ENCODE measurements at regions not wholly inside any gene's neighbourhood (a gene's known extent, or its start where the extent isn't known, plus 50 kb on each side); places are given as distances from the start of the nearest gene placed in this dataset.
"Not testable (repeated sequence)": the region's sequence is repeated elsewhere in the genome, so short reads cannot be mapped to it uniquely, and the experiment has no call there.

DNA sequence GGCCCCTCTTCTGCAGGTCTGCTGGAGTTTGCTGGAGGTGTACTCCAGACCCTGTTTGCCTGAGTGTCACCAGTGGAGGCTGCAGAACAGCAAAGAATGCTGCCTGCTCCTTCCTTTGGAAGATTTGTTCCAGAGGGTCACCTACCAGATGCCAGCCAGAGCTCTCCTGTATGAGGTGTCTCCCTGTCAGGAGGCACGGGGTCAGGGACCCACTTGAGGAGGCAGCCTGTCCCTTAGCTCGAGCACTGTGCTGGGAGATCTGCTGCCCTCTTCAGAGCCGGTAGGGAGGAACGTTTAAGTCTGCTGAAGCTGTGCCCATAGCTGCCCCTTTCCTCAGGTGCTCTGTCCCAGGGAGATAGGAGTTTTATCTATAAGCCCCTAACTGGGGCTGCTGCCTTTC lies 207.9 kb downstream of the FAT3 start:
- DNase-seq (ENCODE audit: low read depth): no peak

DNA sequence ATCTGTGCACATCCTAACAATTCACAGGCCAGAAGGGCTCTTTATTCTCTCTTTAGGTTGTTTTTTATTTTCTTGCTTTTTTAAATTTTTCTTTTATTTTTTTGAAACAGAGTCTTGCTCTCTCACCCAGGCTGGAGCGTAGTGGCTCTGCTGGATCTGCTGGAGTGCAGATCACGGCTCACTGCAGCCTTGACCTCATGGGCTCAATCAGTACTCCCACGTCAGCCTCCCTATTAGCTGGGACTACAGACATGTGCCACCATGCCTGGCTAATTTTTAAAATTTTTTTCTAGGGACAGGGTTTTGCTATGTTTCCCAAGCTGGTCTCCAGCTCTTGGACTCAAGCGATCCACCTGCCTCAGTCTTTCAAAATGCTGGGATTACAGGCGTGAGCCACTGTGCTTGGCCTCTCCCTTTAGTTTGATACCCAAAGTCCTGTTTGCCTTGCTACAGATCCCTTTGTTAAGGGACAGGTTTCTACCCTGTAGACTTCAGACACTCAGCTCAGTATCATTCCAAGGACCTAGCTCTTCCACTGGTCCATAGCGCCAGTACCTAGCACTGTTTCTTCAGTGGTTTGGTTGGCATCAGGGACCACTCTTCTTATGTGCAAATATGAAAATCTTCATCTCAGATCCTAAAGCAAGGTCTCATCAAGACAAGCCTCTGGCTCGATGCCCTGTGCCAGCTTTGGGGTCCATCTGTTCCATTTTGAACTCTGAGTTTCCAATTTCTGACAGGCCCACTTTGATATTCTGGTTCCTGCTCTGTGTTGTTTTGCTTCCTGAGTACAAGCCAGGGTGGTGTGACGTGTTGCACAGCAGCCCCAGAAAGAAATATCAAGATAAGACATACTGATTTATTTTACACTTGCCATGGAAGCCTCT lies 211.7 kb downstream of the FAT3 start:
- no peak for DNase-seq (ENCODE audit: low read depth)

DNA sequence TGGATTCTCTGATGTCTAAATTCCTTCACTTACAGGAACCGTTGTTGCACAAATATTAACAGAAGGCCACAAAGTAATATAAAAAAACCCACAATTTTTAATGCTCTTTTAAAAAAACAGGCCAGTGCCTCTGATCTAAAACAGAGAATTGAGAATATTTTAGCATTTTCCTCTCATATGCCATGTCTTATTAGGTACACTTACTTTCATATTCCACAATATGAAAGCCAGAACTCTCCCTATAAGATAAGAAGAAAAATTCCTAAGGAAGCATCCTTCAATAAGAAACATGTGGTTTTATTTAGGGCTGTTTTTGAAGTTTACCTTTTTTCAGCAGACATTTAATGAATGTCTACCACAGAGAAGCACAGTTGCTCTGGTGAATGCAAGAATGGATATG lies 214.5 kb downstream of the FAT3 start:
- no peak for DNase-seq (ENCODE audit: low read depth)

DNA sequence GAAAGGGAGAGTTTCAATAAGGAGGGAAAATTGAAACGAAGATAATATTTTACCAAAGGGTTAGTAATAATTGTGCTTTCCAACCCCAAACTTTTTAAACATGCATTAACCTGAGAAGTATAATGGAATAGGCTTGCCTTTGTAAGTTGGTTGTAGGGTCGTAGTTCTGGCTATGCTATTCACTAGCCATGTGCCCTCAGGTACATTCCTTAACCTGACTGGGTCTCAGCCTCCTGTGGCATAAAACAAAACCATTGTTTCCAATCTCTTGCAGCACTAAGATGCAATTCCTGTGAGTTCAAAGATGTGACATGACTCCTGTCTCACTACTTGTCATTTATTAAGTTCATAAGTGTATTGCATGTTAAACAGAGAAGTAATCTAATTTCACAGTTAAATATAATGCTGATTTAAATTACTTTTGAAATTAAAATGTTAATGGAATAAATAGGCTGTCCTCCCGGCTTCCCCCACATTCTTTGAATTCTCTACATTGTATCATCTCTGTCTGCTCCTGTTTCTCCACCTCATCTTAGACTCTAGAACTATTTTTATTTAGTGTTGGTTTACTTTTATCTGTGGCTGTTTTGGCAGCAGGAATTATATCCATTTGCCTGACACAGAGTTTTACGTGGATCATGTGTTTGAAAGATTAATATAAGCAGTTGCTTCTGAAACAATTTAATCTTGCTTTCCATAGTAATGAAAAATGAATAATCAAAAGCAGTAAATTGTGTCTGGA lies 216.3 kb downstream of the FAT3 start:
- no peak for DNase-seq (ENCODE audit: low read depth)

DNA sequence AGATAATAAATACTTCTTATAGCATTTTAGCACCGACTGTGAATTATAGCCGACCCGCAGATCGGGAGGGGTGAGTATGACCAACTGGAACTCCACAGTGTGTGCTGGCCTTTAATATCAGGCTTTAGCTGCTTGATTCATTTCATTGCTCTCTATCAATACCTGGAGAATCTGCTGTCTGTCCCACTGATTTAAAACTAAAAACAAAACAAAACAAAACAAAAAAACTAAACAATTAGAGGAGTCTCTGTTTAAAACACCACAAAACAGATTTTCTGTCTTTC lies 216.8 kb downstream of the FAT3 start:
- no peak for DNase-seq (ENCODE audit: low read depth)

DNA sequence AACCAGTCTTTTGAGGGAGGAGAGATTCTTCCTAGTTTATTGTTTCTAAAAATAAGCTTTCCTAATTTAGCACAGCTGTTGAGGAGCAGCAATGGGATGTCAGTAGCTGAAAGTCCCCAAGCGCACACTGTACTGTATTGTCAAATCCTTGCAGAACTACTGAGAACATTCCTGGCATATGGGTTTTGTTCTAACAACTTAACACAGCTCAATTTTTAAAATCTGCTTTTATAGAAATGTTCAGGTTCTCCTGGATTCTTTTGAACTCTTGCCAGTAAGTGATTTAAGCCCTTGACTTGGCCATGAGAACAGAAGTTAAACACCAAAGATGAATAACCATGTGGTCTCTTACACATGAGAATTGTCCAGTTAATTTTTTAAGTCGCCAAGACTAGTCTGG lies 218.6 kb downstream of the FAT3 start:
- DNase-seq (ENCODE audit: low read depth): no peak

DNA sequence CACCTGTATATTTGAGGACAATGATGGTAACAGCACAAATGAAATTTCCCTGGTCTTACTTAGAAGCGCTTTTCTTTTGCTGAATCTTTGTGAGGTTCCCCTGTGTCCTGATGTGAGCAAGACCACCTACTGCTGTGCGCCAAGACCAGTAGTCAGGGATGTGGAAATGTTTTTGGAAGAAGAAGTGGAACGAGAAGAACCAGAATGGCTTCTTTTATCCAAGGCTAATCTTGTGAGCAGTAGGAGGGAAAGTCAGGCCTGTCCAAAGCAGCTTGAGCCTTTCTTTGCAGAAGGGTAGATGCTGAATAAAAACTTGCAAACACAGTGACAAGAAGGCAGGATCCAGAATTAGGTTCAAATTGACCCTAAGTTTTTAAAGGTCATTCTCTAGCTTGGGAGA lies 223.0 kb downstream of the FAT3 start:
- no peak for DNase-seq (ENCODE audit: low read depth)

DNA sequence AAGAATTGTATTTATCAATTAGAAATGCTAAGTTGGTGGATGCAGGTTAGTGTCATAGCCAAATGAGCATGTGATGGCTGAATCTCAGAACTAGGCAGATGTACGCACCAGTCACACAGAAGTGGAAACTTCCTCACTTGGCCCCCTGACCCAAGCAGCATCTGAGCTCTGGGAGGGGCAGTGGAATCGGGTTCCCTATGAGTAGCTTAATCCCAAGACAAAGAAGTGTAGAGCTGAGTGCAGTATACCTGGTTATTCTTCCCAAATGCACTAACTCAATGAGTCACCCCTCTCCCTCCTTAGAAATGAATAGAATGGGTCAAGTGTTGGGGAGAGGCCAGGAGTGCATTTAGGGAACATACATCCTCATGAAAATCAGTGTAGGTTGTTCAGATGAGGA lies 224.6 kb downstream of the FAT3 start:
- DNase-seq (ENCODE audit: low read depth): no peak

DNA sequence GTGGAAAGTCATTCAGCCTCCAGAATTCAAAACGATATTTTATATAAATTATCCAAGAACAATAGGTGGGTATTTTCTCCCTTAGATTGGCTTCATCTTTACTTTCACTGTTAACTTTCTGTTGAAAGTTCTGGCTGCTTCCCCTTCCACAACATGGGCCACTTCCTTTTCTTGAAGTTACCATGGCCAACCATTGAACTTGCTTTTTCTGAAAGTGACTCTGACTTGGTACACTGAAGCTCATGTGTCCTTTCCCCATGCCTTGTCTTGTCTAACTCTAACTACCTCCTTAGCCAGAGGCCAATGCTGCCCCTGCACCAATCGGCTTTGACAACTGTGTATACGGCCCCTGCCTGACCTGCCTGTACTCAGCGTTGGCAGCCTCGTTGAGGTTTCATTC lies 225.2 kb downstream of the FAT3 start:
- no peak for DNase-seq (ENCODE audit: low read depth)

DNA sequence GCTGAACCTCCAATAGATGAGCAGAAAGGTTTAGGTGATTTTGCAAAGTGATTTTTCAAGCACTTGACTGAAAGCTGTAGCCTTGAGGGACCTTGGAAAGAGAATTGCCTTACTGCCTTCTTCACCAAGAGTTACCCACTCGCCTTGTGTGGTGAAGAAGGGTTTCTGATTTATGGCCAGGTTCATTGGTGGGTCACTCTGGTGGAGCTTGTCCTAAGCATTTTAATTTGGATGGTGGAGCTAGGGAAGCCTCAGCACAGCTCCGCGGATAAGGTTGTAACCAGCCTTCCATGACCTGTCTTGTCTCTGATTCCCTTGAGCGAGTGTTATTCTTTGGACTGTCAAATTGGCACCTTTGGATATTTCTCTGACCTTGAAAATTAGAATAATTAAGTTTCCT lies 226.4 kb downstream of the FAT3 start:
- DNase-seq (ENCODE audit: low read depth): no peak

DNA sequence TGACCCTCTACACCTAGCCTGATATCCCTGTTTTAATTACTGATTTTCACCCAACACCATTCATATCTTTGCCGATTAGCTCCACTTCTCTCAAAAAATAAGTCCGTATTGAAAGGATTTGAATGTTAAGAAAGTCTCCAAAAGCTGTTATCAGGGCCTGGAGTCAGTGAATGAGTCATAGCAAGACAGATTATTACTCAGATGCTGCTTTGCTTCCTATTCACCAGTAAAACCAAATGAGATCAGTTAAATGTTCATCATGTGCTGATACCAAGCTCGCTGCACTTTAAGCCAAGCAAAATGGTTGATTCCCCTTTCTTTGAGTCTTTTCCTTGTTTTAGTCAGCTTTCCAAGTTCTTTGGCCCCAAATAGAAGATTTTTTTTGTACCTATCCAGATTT lies 228.4 kb downstream of the FAT3 start:
- DNase-seq (ENCODE audit: low read depth): peak; percentile 8

DNA sequence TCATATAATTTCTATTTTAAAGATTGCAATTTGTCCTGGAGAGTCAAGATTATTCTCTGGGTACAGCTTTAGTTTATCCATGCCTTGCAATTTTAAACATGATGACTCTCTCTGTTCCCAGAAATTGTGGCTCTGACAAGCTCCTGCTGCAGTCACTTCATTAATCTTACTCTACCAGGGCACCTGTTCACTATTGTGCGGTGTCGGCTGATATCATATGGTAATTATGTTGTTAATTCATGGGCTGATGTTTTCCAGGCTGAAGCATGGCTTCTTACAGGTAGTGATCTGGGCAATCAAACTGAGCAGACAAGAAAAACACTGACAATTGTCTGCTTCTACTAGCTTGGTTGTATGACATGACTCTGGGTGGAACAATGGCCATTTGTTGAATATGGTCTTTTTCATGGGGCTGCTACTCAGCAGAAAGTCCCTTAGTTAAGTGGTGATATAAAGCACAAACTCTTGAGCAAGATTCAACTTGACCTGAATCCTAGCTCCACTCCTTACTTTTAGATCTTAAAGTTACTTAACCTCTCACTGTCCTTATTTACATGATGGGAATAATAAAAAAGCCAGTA lies 230.7 kb downstream of the FAT3 start:
- DNase-seq (ENCODE audit: low read depth): no peak

DNA sequence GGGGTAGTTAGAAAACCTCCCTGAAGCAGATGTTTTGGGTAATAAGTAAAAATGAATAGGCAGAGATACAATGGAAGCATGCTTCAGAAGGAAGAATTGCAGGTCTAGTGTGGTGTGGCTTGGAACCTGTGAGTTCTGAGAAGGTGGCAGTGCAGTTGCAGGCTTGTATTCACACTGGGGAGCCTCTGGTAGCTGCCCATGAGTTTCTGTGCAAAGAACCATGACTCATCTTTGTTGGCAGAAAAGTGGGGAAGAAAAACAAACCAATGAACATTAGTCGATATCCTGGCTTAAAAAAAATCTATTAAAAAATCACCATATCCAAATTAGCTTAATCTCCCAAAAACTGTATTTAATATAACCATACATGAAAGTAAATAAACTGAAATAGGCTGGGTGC lies 232.6 kb downstream of the FAT3 start:
- DNase-seq (ENCODE audit: low read depth): no peak

DNA sequence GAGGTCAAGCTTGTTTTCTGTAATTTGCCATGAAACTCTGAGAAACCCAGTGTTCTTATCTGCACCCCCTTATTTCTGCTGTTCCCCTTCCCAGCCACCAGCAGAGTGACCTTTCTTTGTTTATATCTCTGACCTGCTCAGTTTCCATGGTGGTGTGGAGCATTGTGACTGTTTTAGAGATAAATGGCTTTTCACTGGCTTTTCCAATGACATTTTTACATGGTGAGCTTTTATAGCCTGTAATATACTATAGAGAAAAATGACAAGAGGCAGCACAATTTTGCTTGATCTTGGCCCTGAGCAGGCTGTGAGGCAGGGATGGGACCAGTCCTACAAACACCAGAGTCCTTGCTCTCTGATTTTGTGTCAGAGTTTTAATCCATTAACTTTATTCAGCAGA lies 233.9 kb downstream of the FAT3 start:
- DNase-seq (ENCODE audit: low read depth): no peak

DNA sequence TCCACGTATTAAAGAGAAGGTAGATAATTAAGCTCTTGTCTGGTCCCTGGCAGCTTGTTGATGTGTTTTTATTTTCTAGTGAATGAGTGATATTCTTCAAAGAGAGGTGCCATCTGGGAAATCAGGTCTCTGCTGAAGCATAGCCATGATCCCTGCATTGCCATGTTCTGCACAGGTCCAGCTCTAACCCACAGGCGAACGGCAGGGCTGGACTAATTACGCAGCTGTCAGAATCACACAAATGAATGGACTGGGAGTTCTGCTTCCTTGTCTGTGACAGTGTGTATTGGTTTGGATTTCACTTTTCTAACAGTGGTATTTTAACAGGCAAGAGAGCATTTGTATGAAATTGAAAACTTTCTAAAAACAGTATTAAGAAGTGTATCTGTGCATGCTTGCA lies 235.6 kb downstream of the FAT3 start:
- no peak for DNase-seq (ENCODE audit: low read depth)

DNA sequence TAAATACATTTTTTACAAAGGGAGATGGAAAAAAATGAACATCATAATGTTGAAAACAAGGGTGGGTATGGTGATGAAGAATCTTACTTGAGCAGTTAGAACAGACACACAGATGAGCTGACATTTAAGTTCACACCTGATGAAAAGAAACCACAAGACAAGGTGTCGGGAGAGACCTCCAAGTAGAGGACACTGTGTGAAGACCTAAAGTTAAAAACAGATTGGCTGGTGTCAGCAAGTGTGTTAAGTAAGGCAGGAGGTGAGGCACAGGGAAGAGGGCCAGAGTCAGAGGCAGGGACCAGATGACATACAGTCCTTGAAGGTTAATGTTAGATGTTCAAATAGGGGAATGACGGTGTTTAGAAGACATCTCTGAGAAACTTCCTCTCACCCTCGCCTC lies 236.8 kb downstream of the FAT3 start:
- DNase-seq (ENCODE audit: low read depth): no peak

DNA sequence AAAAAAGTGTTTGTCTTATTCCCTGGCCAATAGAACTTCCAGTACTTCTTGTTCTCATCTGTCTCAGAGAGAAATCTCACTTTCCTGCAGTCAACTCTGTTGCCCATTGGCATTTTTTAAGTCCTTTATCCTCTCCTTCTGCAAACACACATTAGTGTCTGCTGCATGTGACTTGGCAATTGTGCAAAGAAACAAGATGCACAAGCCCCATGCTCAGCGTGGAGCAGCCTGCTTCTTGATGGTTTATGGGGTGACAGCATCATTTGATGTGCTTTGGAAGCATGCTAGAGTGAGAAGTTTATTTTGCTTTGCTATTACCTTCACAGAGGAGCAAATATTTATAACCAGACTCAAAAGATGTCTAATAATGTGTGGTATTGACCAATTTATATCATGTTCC lies 238.2 kb downstream of the FAT3 start:
- no peak for DNase-seq (ENCODE audit: low read depth)

DNA sequence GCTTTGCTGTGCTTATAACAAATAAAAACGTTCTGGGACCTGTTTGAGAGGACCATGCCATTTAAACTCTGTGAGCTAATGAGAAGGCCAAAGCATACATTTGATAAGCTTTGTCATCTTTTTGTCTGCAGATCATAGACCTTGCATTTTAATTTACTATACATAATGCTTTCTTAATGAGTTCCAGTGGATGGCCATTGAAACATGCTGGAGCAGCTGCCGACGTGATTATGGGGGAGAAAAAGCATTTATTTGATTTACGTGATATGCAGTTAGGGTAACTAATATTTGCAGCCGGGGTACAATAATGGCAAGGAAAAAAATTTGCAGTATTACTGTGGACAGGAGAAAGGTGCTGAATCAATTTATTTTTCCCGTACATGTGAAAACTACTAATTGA lies 240.2 kb downstream of the FAT3 start:
- no peak for DNase-seq (ENCODE audit: low read depth)

DNA sequence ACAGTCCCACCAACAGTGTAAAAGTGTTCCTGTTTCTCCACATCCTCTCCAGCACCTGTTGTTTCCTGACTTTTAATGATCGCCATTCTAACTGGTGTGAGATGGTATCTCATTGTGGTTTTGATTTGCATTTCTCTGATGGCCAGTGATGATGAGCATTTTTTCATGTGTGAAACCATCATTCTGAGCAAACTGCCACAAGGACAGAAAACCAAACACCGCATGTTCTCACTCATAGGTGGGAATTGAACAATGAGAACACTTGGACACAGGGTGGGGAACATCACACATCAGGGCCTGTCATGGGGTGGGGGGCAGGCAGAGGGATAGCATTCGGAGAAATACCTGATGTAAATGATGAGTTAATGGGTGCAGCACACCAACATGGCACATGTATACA lies 240.8 kb downstream of the FAT3 start:
- not testable (repeated sequence) for DNase-seq (ENCODE audit: low read depth)

DNA sequence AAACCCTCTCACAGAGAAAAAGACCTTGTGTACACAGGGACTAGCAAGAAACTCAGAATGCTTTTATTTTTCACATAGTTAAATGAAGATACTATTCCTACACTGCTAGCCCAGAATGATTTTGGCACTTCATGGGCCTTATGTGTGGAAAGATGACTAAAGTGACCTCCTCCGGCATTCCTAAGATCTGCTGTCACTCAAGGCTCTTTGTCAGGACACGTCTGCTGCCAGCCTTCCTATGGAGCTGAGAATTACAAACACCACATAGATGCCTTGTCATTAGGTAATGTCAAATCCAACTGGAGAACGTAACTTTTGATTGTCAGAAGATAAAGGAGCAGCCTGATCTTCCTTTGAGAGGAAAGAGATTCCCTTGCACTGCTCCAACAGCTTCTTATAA lies 249.1 kb downstream of the FAT3 start:
- no peak for DNase-seq (ENCODE audit: low read depth)

DNA sequence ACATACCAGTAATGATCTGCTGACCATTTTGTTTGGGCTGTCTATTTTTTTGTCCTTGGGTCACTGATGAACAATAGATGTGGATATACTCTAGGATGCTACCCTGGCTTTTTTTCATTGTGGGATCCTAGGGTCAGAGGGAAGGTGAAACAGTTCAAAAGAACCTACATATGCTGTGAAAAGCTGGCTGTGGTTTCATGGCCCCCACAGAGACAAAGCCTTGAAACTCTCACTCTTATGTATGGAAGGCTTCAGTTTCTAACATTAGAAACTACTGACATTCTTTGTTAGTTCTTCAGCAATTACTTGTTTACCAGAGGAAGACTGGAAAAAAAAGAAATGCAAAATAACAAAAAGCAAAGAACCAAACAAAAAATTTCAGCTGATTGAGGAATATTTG lies 250.7 kb downstream of the FAT3 start:
- no peak for DNase-seq (ENCODE audit: low read depth)

DNA sequence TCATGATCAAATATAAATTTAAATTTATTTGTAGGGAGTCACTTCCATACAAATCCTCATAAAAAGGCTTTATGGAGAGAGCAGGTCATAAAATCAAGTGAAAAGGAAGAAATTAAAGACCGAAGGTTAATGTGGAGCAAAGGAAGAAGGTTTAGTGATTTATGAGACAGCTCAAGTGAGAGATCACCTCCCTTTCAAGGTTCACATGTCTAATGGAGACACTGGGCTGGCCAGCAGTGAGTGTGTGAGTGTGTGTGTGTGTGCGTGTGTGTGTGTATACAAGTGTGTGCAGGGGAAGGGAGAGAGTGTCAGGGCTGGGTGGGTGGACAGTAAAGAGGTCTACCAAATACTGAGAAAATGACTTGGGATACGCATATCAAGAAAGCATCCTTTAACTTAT lies 251.2 kb downstream of the FAT3 start:
- DNase-seq (ENCODE audit: low read depth): no peak

DNA sequence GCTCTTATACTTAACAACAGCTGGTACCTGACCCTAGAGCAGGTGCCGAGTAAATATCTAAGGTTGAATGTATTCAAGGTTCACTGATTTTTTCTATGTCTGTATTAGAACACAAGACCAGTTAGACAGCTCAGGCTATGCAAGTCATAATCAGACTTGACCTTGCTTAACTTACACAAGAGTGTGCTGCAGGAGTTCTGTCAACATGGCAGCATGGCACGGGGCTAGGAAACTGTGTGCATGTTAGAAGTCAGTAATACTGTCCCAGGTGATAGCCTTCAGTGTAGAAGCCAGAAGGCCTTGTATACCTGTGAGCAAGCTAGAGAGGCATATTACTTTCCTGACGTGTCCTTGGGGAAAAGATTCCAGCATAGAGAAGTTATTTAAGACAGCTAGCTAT lies 253.1 kb downstream of the FAT3 start:
- no peak for DNase-seq (ENCODE audit: low read depth)

DNA sequence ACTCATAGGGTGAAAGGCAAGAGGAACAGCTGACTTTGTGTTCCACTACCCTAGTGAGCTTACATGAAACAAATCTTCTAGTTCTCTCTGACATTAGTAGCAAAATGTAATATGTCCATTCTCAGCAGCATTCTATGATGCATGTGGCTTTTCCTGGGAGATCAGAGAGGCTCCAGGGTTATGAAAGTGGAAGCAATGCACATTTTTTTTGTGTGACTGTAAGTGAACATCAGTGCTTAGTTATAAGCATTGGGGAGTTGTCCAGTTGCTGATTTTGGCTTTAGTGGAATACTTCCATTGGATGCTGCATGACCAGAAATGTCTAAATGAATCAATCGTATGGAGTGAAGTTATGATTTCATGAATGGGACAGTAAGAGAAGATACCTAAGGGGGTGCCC lies 255.9 kb downstream of the FAT3 start:
- no peak for DNase-seq (ENCODE audit: low read depth)
